ENCODE measurements at regions not wholly inside any gene's neighbourhood (a gene's known extent, or its start where the extent isn't known, plus 50 kb on each side); places are given as distances from the start of the nearest gene placed in this dataset.
A peak's percentile ranks its signal among the peaks of the same experiment; 100 is the strongest.

DNA sequence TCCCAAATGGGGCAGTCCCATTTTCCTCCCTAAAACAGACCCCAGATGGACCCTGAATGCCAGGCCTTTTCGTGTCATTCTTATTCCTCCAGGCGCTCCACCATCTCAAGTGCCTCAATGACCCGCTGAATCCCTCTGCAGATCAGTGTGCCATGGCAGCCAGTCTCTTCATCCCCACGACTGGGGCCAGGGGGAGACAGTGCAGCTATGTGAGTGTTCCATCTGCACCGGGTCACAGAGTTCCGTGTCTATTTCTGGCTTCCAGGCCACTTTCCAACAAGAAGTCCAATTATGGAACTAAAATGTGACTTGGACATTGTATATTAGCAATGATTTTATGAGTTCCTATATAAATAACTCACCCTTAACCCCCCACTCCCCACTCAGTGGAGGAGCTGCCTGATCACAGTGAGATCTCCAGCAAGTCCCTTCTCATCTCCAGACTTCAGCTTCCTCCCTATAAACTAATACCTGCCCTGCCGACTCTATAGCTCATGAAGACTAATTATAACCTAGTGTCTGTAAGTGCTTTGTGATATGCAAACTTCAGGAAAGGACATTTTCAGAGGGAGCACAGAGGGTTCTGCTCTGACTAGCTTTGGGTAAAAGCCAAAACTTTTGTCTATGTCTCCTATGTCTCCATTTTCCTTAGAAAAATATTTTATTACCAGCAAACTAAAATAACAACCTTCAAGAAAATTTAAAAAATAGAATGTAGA lies 56.3 kb upstream of the NFASC start:
- POLR2A ChIA-PET = no interaction called here
- FAIRE-seq (no peak), DNase-seq (ENCODE audit: low read depth in 1 of 2, low spot score in 1 of 2) (no peak), ATAC-seq (0 out of 6 replicates have a peak, but pooled peaks of 1 of the 2 experiments have one; percentile 30)
- Histone ChIP-seq H3K27ac (no peak overlapping the region), H3K4me1 (no peaks in the 10 kb centered on the region), H3K4me2 (no peak overlapping the region), H3K4me3 (no peak overlapping the region), H3K9me3 (no peaks in the 10 kb centered on the region)
- WGBS (ENCODE audit: missing lambda C conversion rate) = 16% methylated on average over 7 of the region's 7 CpGs
- CTCF ChIA-PET = interaction anchor here (0.8 to 19.3 kb wide), 8 partner anchors 3 to 248 kb away, joined by 3 to 272 read pairs (median 6); no protein-coding TSS in a partner anchor
- no peak for TF ChIP-seq BHLHE40 (IDR thresholded peaks at IDR 0.05; ENCODE audit: low read depth, low read length)
- no peak for TF ChIP-seq FOXS1 (CRISPR knock-in tag; IDR thresholded peaks at IDR 0.05)

DNA sequence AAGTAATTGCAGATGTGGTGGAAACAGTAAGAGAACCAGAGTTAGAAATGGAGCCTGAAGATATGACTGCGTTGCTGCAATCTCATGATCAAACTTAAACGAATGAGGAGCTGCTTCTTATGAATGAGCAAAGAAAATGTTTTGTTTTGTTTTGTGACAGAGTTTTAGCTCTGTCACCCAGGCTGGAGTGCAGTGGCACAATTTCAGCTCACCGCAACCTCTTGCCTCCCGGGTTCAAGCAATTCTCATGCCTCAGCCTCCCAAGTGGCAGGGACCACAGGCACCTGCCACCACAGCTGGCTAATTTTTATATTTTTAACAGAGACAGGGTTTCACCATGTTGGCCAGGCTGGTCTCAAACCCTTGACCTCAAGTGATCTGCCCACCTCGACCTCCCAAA lies 53.3 kb upstream of the NFASC start:
- TF ChIP-seq, protein P1, sequence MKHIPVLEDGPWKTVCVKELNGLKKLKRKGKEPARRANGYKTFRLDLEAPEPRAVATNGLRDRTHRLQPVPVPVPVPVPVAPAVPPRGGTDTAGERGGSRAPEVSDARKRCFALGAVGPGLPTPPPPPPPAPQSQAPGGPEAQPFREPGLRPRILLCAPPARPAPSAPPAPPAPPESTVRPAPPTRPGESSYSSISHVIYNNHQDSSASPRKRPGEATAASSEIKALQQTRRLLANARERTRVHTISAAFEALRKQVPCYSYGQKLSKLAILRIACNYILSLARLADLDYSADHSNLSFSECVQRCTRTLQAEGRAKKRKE (CRISPR knock-in tag; IDR thresholded peaks at IDR 0.05; ENCODE audit: low read depth) = no peak
- TF ChIP-seq NFE2L2 (conservative IDR thresholded peaks at IDR 0.05; ENCODE audit: low read length) (no peak), RNF2 (IDR thresholded peaks at IDR 0.05; ENCODE audit: borderline replicate concordance, low read depth) (peak; percentile 83), SREBF2 (IDR thresholded peaks at IDR 0.05) (no peak), CBX8 (IDR thresholded peaks at IDR 0.05) (peak; percentile 88; the same call in 1 of the 2 replicates), PHF8 (IDR thresholded peaks at IDR 0.05; ENCODE audit: borderline replicate concordance, low read depth) (no peak), POLR2A (IDR thresholded peaks at IDR 0.05; ENCODE audit: low read length) (no peak), ZFP36 (IDR thresholded peaks at IDR 0.05; ENCODE audit: borderline replicate concordance, partially characterized antibody) (no peak), FOSL2 (IDR thresholded peaks at IDR 0.05) (no peak), FOSL2 (CRISPR knock-in tag; IDR thresholded peaks at IDR 0.05) (no peak), CEBPB (IDR thresholded peaks at IDR 0.05) (no peak), CHD2 (IDR thresholded peaks at IDR 0.05; ENCODE audit: low read length, partially characterized antibody) (no peak)
- TF ChIP-seq, protein P2, sequence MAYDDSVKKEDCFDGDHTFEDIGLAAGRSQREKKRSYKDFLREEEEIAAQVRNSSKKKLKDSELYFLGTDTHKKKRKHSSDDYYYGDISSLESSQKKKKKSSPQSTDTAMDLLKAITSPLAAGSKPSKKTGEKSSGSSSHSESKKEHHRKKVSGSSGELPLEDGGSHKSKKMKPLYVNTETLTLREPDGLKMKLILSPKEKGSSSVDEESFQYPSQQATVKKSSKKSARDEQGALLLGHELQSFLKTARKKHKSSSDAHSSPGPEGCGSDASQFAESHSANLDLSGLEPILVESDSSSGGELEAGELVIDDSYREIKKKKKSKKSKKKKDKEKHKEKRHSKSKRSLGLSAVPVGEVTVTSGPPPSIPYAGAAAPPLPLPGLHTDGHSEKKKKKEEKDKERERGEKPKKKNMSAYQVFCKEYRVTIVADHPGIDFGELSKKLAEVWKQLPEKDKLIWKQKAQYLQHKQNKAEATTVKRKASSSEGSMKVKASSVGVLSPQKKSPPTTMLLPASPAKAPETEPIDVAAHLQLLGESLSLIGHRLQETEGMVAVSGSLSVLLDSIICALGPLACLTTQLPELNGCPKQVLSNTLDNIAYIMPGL (CRISPR knock-in tag; IDR thresholded peaks at IDR 0.05; ENCODE audit: borderline replicate concordance) = no peak
- ATAC-seq (no peak), FAIRE-seq (no peak), DNase-seq (ENCODE audit: low read depth in 1 of 2, low spot score in 1 of 2) (no peak)
- Histone ChIP-seq H3K4me3 (no peak overlapping the region), H3K4me1 (no peaks in the 10 kb centered on the region), H3K9me3 (no peaks in the 10 kb centered on the region), H3K27ac (no peak overlapping the region), H3K4me2 (no peak overlapping the region)
- WGBS (ENCODE audit: missing lambda C conversion rate) = 28% methylated on average over 5 of the region's 5 CpGs
- CTCF ChIA-PET = interaction anchor here (1.0 to 19.3 kb wide), 4 partner anchors 6 to 251 kb away, joined by 4 to 272 read pairs (median 145); no protein-coding TSS in a partner anchor
- POLR2A ChIA-PET = no interaction called here

DNA sequence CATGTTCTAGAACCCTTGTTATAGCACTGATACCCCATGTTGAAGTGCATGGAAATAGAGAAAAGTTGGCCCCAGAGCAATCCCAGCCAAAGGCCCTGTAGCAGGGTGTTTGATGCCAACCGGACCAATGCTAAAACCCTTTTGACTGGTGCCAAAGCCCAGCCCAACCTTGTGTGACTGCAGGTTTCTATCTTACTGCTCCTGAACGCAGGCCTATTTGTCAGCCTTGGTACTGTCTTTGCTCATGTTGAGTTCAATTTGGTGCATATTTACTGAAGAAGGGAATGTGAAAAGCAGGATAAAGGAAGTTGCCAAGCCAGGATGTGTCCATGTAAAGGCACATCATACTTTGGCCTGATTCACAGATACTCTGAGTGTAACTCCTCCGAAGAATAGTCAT lies 51.7 kb upstream of the NFASC start:
- ChIA-PET CTCF (interaction anchor here (0.8 to 19.3 kb wide), 8 partner anchors 8 to 437 kb away, joined by 3 to 272 read pairs (median 4); no protein-coding TSS in a partner anchor), POLR2A (no interaction called here)
- ATAC-seq (no peak), FAIRE-seq (no peak), DNase-seq (ENCODE audit: low read depth in 1 of 2, low spot score in 1 of 2) (no peak)
- WGBS (ENCODE audit: missing lambda C conversion rate) = 17% methylated on average over 3 of the region's 3 CpGs
- Histone ChIP-seq H3K4me2 (no peak overlapping the region), H3K27ac (no peak overlapping the region), H3K9me3 (no peaks in the 10 kb centered on the region), H3K4me3 (no peak overlapping the region), H3K4me1 (no peaks in the 10 kb centered on the region)
- TF ChIP-seq TP53 (CRISPR knock-in tag; IDR thresholded peaks at IDR 0.05) = no peak
- TF ChIP-seq ZC3H11A (IDR thresholded peaks at IDR 0.05) = no peak
- TF ChIP-seq HOXB5 (CRISPR knock-in tag; IDR thresholded peaks at IDR 0.05) = no peak
- TF ChIP-seq, protein P3, sequence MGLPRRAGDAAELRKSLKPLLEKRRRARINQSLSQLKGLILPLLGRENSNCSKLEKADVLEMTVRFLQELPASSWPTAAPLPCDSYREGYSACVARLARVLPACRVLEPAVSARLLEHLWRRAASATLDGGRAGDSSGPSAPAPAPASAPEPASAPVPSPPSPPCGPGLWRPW (IDR thresholded peaks at IDR 0.05) = no peak
- no peak for TF ChIP-seq NFE2L2 (conservative IDR thresholded peaks at IDR 0.05; ENCODE audit: low read length)
- TF ChIP-seq RAD21 (conservative IDR thresholded peaks at IDR 0.05 in 1 of 2, IDR thresholded peaks at IDR 0.05 in 1 of 2) = no peak
- TF ChIP-seq HOXB13 (CRISPR knock-in tag; IDR thresholded peaks at IDR 0.05; ENCODE audit: low read depth) = no peak
- no peak for TF ChIP-seq MYC (IDR thresholded peaks at IDR 0.05; ENCODE audit: borderline replicate concordance, low read length)
- no peak for TF ChIP-seq HDAC2 (IDR thresholded peaks at IDR 0.05)
- TF ChIP-seq NR3C1 (IDR thresholded peaks at IDR 0.05) = no peak
- TF ChIP-seq SREBF2 (IDR thresholded peaks at IDR 0.05) = no peak

All from A549 (cell line).